ENCODE measurements at regions not wholly inside any gene's neighbourhood (a gene's known extent, or its start where the extent isn't known, plus 50 kb on each side); places are given as distances from the start of the nearest gene placed in this dataset.

DNA sequence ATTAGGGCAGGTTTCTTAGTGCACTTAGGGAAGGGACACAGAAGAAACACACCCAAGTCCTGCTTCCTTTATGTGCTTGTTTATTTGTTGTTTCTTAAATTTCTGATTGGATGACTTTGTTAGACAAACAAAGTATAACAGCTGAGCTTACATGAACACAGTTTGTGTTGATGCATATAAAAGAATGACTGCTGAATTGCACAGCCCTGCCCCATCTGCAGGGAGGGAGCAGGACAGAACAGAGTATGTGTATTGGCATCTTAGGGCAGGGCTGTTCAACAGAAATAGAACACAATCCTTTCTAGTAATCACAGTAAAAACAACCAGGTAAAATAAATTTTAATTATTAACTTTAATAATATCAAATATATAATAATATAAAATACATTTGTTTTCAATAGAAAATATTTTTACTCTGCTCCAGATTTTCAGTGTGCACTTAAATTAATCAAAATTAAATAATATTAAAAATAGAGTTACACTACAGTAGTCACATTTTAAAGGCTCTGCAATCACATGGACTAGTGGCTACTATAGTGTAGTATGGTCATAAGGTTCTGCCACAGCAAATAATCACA, 198.4 kb downstream of the ZNF621 start:
- no peak for DNase-seq (ENCODE audit: low read depth in 1 of 2, low spot score in 1 of 2)
- H3K27ac ChIP-seq (replicated peaks): no peak overlapping the region
- TF ChIP-seq, protein P1, sequence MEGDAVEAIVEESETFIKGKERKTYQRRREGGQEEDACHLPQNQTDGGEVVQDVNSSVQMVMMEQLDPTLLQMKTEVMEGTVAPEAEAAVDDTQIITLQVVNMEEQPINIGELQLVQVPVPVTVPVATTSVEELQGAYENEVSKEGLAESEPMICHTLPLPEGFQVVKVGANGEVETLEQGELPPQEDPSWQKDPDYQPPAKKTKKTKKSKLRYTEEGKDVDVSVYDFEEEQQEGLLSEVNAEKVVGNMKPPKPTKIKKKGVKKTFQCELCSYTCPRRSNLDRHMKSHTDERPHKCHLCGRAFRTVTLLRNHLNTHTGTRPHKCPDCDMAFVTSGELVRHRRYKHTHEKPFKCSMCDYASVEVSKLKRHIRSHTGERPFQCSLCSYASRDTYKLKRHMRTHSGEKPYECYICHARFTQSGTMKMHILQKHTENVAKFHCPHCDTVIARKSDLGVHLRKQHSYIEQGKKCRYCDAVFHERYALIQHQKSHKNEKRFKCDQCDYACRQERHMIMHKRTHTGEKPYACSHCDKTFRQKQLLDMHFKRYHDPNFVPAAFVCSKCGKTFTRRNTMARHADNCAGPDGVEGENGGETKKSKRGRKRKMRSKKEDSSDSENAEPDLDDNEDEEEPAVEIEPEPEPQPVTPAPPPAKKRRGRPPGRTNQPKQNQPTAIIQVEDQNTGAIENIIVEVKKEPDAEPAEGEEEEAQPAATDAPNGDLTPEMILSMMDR (IDR thresholded peaks at IDR 0.05; ENCODE audit: insufficient read depth, low read length): no peak
- TF ChIP-seq SPI1 (IDR thresholded peaks at IDR 0.05; ENCODE audit: borderline replicate concordance, low read depth) (no peak), GABPA (IDR thresholded peaks at IDR 0.05; ENCODE audit: low read depth) (no peak), POLR2AphosphoS5 (IDR thresholded peaks at IDR 0.05; ENCODE audit: low read depth) (no peak)
- TF ChIP-seq, protein P2, sequence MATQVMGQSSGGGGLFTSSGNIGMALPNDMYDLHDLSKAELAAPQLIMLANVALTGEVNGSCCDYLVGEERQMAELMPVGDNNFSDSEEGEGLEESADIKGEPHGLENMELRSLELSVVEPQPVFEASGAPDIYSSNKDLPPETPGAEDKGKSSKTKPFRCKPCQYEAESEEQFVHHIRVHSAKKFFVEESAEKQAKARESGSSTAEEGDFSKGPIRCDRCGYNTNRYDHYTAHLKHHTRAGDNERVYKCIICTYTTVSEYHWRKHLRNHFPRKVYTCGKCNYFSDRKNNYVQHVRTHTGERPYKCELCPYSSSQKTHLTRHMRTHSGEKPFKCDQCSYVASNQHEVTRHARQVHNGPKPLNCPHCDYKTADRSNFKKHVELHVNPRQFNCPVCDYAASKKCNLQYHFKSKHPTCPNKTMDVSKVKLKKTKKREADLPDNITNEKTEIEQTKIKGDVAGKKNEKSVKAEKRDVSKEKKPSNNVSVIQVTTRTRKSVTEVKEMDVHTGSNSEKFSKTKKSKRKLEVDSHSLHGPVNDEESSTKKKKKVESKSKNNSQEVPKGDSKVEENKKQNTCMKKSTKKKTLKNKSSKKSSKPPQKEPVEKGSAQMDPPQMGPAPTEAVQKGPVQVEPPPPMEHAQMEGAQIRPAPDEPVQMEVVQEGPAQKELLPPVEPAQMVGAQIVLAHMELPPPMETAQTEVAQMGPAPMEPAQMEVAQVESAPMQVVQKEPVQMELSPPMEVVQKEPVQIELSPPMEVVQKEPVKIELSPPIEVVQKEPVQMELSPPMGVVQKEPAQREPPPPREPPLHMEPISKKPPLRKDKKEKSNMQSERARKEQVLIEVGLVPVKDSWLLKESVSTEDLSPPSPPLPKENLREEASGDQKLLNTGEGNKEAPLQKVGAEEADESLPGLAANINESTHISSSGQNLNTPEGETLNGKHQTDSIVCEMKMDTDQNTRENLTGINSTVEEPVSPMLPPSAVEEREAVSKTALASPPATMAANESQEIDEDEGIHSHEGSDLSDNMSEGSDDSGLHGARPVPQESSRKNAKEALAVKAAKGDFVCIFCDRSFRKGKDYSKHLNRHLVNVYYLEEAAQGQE (IDR thresholded peaks at IDR 0.05; ENCODE audit: insufficient replicate concordance, low read depth): no peak

DNA sequence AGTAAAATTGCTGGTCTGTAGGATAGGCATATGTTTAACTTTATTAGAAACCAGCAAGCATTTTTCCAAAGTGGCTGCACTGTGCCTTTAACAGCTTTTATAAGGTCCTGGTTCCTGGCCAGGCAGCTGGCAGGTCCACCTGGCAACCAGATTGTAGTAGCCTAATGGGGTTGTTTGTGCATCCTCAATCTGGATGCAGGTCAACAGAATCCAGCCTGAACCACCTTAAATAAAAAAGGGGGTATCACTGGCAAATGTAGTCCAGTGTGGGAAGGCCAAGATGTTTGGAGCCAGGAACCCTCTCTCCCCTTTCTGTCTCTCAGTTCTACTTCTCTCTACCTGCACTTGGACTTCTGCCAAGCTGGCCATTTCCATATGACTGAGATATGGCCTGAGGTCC, 200.3 kb downstream of the ZNF621 start:
- Histone ChIP-seq H3K4me3 (replicated peaks; ENCODE audit: insufficient read depth, low read length) (no peak overlapping the region), H3K27me3 (ENCODE audit: insufficient read depth, poor library complexity, severe bottlenecking) (no peaks in the 10 kb centered on the region), H3K27ac (replicated peaks) (no peak overlapping the region)
- TF ChIP-seq, protein P1 (IDR thresholded peaks at IDR 0.05; ENCODE audit: insufficient read depth, low read length): no peak
- TF ChIP-seq, protein P2 (IDR thresholded peaks at IDR 0.05; ENCODE audit: insufficient replicate concordance, low read depth): no peak
- TF ChIP-seq POLR2AphosphoS5 (IDR thresholded peaks at IDR 0.05; ENCODE audit: low read depth) (no peak), SPI1 (IDR thresholded peaks at IDR 0.05; ENCODE audit: borderline replicate concordance, low read depth) (no peak), GABPA (IDR thresholded peaks at IDR 0.05; ENCODE audit: low read depth) (no peak)
- no peak for DNase-seq (ENCODE audit: low read depth in 1 of 2, low spot score in 1 of 2)

More for the DNA sequence above, 198.4 kb downstream of the ZNF621 start:
- no peak overlapping the region for H3K4me3 ChIP-seq (replicated peaks; ENCODE audit: insufficient read depth, low read length)
- H3K27me3 ChIP-seq (ENCODE audit: insufficient read depth, poor library complexity, severe bottlenecking): no peaks in the 10 kb centered on the region

DNA sequence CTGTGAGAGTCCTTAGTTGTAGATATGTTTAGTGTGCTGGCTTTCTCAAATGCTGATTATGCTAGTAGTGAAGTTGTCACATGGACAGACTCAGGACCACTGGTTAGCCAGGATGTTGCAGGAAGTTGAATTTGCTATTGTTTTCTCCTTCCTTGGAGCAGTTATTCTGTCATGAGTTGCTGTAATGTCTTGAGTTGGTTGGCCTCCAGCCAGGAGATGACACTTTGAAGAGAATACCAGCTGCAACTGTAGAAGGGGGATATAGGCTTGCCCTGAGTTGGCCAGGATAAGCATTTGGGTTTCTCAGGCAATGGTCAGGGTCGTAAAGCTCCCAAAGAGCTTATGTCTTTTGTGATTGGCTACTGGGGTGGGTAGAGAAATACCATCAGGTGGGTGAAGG, 206.7 kb downstream of the ZNF621 start:
- H3K27me3 ChIP-seq (ENCODE audit: insufficient read depth, poor library complexity, severe bottlenecking): no peaks in the 10 kb centered on the region
- no peak overlapping the region for H3K4me3 ChIP-seq (replicated peaks; ENCODE audit: insufficient read depth, low read length)
- no peak overlapping the region for H3K27ac ChIP-seq (replicated peaks)
- DNase-seq (ENCODE audit: low read depth in 1 of 2, low spot score in 1 of 2): no peak
- TF ChIP-seq, protein P1 (IDR thresholded peaks at IDR 0.05; ENCODE audit: insufficient read depth, low read length): no peak
- TF ChIP-seq, protein P2 (IDR thresholded peaks at IDR 0.05; ENCODE audit: insufficient replicate concordance, low read depth): no peak
- TF ChIP-seq GABPA (IDR thresholded peaks at IDR 0.05; ENCODE audit: low read depth): no peak
- TF ChIP-seq POLR2AphosphoS5 (IDR thresholded peaks at IDR 0.05; ENCODE audit: low read depth): no peak
- no peak for TF ChIP-seq SPI1 (IDR thresholded peaks at IDR 0.05; ENCODE audit: borderline replicate concordance, low read depth)
